GM21576 (cell line): ENCODE measurements at regions not wholly inside any gene's neighbourhood (a gene's known extent, or its start where the extent isn't known, plus 50 kb on each side); places are given as distances from the start of the nearest gene placed in this dataset.
"Not testable (repeated sequence)": the region's sequence is repeated elsewhere in the genome, so short reads cannot be mapped to it uniquely, and the experiment has no call there.

Experiments used
- ATAC-seq: cut with Tn5 transposase; IDR thresholded peaks from one replicate; pipeline ENCODE4 v1.9.1; 2021; ENCODE audit warnings: mild to moderate bottlenecking, moderate library complexity; ENCODE audit not compliant: unreplicated experiment

DNA sequence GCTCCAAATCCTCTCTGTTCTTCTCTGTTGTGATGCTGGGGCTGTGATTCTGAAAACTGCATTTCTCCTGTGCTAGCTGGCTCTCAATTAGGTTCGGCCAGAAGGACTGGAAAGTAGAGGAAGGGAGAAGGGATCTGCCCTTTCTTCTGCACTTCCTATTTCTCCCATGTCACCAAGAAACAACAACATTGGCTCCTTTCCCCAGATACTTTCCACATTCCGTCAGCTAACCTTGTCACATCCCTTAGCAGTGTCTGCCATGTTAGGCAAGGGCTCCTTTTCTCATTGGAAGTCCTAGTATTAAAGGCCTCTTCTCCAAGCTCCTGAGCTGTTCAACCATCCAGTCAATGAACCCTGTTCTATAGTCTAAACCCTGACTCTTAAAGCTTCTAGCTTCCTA lies 171.1 kb downstream of the ZNF621 start:
- no peak for ATAC-seq

DNA sequence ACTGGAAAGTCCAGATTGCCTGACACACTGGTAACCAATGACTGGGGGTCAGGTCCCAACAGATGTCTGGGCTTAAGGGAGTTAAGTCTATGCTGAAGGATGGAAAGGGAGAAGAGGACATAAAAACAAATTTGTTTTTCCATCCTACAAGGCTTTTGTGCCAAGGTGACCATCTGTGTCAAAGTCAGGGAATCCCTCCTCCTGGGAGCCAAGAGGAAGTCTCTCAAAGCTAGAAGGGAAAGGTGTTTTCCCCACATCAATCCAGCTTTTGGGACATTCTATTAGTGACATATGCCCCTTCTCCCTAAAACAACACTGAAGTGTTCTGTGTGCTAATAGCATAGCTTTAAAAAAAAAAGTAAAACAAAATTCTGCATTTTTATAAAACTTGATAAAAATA lies 173.9 kb downstream of the ZNF621 start:
- not testable (repeated sequence) for ATAC-seq

GRCh38 chr3:40701016-40701588 lies 176.3 kb downstream of the ZNF621 start:
- ATAC-seq = no peak

DNA sequence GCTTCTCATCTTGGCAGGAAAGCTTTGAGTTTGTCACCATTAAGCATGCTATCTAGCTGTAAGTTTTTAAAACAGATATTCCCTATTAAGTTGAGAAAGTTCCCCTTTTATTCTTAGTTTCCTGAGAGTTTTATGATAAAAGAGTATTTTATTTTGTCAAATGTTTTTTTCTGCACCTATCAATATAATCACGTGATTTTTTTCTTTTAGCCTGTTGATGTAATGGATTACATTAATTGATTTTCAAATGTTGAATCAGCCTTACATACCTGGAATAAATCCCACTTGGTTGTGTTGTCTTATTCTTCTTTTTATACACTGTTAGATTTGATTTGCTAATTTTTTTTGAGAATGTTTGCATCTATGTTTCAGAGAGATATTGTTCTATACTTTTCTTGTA lies 179.5 kb downstream of the ZNF621 start:
- ATAC-seq = no peak

DNA sequence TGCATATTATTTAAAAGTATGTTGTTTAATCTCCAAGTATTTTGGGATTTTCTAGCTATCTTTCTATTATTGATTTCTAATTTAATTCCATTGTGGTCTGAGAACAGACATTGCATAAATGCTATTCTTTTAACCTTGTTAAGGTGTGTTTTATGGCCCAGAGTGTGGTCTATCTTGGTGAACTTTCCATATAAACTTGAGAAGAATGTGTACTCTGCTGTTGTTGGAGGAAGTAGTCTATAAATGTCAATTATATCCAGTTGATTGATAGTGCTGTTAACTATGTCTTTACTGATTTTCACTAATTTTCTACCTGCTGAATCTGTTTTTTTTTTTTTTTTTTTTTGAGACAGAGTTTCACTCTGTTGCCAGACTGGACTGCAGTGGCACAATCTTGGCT lies 180.9 kb downstream of the ZNF621 start:
- no peak for ATAC-seq

DNA sequence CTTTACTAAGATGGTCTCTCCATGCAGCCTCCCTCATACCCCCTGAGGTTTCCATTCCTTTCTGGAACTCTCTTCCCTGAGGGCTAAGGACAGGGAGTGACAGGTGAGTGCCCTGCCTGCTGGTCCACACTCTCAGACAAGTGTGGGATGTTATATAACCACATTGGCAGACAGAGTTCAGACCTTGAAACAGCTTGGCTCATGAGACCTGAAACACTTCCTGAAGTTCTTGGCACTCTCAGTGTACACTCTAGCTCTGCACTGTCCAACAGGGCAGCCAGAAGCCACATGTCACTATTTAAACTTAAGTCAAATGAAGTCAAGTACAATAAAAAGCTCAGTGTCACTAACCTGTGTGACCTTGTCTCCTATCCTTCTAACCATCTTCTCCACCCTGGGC lies 188.5 kb downstream of the ZNF621 start:
- ATAC-seq = no peak

GRCh38 chr3:40713795-40714194 lies 189.0 kb downstream of the ZNF621 start:
- ATAC-seq = peak; percentile 37

GRCh38 chr3:40714771-40715345 lies 190.1 kb downstream of the ZNF621 start:
- ATAC-seq = no peak

DNA sequence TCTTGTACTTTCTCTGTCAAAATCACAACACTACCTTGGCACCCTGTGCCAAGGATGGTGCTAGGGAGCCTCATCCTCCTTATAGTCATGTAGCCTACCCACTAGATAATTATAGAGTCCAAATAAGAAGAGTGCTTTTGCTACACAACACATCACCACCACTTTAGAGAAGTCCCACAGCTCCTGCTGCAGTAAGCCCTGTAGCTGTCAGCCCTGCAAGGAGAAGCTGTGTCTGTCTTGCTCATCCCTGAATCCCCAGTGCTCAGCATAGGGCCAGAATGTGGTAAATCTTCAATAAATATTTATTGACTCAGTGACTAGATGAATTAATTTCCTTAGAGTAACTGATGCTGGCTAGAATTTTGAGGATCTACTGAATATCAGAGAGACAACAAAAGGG lies 190.8 kb downstream of the ZNF621 start:
- ATAC-seq = no peak

GRCh38 chr3:40717471-40717870 lies 192.7 kb downstream of the ZNF621 start:
- no peak for ATAC-seq

DNA sequence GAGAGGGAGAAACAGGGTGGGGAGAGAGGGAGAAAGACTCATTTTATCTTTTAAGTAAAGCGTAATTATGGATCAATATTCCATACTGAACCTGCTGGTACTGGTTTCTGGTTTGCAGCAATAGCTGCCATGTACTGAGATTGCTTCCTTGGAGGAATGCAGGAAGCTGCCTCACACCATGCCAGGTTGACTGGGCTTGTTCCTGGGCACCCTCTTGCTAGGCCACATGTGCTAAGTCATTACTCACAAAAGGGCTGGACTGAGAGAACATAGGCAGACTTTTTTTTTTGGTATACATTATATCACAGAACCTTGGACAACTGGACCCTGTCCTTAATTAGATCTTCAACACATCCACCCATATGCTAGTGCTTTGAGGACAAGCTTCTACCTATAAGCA lies 193.4 kb downstream of the ZNF621 start:
- peak; percentile 14 for ATAC-seq

DNA sequence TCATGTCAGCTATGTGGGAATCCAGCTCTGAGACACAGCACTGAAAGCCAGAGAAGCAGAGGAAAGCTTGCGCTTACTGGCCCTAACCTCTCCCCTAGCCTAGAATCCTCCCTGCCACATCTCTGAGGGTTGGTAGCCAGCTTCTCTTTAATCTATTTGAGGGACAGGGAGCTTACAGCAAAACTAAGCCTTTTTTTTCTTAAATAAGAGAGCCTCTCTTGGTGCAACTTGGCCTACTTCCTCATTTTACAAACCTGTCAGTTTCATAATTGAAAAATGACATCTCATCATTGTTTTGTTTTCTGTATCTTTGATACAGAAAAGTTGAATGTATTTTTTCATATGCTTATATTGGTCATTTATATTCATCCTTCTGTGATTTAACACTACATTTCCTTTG lies 193.9 kb downstream of the ZNF621 start:
- ATAC-seq = peak; percentile 94

DNA sequence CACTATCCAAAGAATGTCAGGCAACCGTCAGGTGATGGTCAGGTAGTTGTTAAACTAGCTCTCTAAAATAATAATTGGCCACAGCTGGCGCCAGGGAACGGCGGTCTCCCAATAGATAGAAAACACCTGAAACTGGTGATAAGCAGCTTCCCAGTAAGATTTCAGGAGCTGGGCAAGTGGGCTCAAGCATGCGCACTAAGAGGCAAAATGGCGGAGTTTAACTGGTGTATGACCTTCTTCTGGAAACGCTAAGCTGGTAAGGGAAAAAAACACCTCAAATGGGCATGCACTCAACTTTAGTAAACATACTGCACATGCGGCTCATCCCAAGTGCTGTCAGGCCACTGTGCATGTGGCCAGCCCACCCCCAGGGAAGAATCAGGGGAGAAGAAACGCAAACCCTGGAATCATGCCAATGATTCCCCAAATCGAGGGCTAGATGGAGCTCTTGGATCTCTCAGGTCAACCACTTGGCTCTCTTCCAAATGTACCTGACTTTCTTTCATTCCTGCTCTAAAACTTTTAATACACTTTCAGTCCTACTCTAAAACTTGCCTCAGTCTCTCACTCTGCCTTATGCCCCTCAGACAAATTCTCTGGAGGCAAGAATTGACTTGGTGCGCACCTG lies 195.0 kb downstream of the ZNF621 start:
- ATAC-seq = no peak

GRCh38 chr3:40720341-40720740 lies 195.6 kb downstream of the ZNF621 start:
- ATAC-seq = no peak

DNA sequence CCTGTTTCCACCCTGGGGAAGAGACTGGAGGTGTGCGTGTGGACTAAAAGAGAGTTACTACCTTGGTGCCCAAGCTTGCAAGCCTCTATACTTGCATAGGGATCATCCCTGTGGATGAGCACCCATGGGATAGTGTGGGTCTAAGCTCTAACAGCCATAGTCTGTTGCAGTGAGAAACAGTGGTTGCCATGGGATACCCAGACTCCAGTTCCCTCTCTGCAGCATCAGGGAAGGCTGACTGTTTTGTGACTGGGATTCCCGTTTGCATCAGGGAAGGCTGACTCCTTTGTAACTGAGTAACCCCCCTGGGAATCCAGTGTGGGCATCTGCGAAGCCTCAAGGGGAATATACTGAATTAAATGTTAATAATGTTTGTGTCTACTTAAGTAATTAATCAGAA lies 196.1 kb downstream of the ZNF621 start:
- ATAC-seq = no peak

DNA sequence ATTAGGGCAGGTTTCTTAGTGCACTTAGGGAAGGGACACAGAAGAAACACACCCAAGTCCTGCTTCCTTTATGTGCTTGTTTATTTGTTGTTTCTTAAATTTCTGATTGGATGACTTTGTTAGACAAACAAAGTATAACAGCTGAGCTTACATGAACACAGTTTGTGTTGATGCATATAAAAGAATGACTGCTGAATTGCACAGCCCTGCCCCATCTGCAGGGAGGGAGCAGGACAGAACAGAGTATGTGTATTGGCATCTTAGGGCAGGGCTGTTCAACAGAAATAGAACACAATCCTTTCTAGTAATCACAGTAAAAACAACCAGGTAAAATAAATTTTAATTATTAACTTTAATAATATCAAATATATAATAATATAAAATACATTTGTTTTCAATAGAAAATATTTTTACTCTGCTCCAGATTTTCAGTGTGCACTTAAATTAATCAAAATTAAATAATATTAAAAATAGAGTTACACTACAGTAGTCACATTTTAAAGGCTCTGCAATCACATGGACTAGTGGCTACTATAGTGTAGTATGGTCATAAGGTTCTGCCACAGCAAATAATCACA lies 198.4 kb downstream of the ZNF621 start:
- no peak for ATAC-seq

DNA sequence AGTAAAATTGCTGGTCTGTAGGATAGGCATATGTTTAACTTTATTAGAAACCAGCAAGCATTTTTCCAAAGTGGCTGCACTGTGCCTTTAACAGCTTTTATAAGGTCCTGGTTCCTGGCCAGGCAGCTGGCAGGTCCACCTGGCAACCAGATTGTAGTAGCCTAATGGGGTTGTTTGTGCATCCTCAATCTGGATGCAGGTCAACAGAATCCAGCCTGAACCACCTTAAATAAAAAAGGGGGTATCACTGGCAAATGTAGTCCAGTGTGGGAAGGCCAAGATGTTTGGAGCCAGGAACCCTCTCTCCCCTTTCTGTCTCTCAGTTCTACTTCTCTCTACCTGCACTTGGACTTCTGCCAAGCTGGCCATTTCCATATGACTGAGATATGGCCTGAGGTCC lies 200.3 kb downstream of the ZNF621 start:
- ATAC-seq = no peak

- no peak for ATAC-seq
Measured at GRCh38 chr3:40731445-40731844, 206.7 kb downstream of the ZNF621 start.

GRCh38 chr3:40736943-40737342 lies 212.2 kb downstream of the ZNF621 start:
- no peak for ATAC-seq

- no peak for ATAC-seq
Measured at GRCh38 chr3:40737343-40737742, 212.6 kb downstream of the ZNF621 start.

- no peak for ATAC-seq
Measured at GRCh38 chr3:40739971-40740370, 215.2 kb downstream of the ZNF621 start.

DNA sequence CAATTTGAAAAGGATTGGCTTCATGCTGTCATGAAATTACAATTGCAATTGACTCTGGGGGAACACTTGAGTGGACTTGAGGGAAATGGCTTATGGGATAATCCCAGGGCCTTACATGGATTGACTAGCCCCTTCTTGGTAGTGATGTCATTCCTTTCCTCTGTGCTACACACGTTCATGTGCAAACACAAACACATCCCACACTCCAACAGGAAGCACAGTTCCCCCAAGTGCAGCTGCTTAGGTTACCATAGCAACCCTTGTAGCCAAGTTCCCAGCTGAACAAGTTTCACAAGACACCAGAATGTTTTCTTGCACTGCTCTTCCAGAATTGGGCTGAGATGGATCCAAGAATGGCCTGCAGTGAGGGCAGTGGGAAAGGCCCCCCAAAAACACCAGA lies 217.0 kb downstream of the ZNF621 start:
- no peak for ATAC-seq
